A549 (cell line): ENCODE measurements at regions not wholly inside any gene's neighbourhood (a gene's known extent, or its start where the extent isn't known, plus 50 kb on each side); places are given as distances from the start of the nearest gene placed in this dataset.

Source experiments
- ATAC-seq, 2 experiments: fragments of 200-7000 bp in 1 of 2; fragments of >200 bp in 1 of 2; cut with Nextera tagmentation in 1 of 2; cut with Tn5 transposase in 1 of 2; 3 replicates each; pipeline versions ENCODE4 v1.8.0 to v1.9.1; 2018 to 2020; ENCODE audit warnings: mild to moderate bottlenecking in 1 of 2, moderate library complexity in 1 of 2
- CTCF ChIA-PET: fragments of 300-600 bp; sonication (Branson Sonifier 250); formaldehyde crosslinking; extraction: SDS; loops from one replicate; lab custom pipeline; 2021; ENCODE audit warnings: antibody characterized with exemption, inconsistent platforms; lab: Yijun Ruan, JAX
- POLR2A ChIA-PET: fragments of 350-600 bp; formaldehyde crosslinking; extraction: SDS; loops from one replicate; lab custom pipeline; 2021; ENCODE audit warnings: antibody characterized with exemption, inconsistent platforms; lab: Yijun Ruan, JAX
- DNase-seq, 2 experiments: peaks; one replicate each; pipeline versions ENCODE4 v3.0.0 to v3.0.0-alpha.2; 2011 to 2016; ENCODE audit warnings: low read depth in 1 of 2, low spot score in 1 of 2
- FAIRE-seq: peaks from 2 replicates; lab custom pipeline; 2011; peaks lifted over from hg19 to GRCh38; lab: Jason Lieb, UNC
- H3K27ac ChIP-seq, 2 experiments: fragments of >200 bp; sonication (Bioruptor Twin); formaldehyde crosslinking; 3 replicates each; pipeline ENCODE4 v1.5.1; 2016 to 2017
- H3K4me1 ChIP-seq: fragments of >200 bp; sonication (Bioruptor Twin); formaldehyde crosslinking; 3 replicates; pipeline ENCODE4 v1.6.1; 2016
- H3K4me2 ChIP-seq: fragments of >200 bp; sonication (Bioruptor Twin); formaldehyde crosslinking; 3 replicates; pipeline ENCODE4 v1.6.1; 2016
- H3K4me3 ChIP-seq: fragments of >200 bp; sonication (Bioruptor Twin); formaldehyde crosslinking; 3 replicates; pipeline ENCODE4 v1.5.1; 2016
- H3K9me3 ChIP-seq: fragments of >200 bp; sonication (Bioruptor Twin); formaldehyde crosslinking; 3 replicates; pipeline ENCODE4 v1.6.1; 2016
- CBX2 ChIP-seq: fragments of 200-600 bp; sonication (generic); IDR thresholded peaks from 2 replicates; pipeline ENCODE4 v1.6.1; 2016; ENCODE audit warnings: low read depth, mild to moderate bottlenecking, borderline replicate concordance
- CEBPB ChIP-seq, 2 experiments: fragments of >200 bp in 1 of 2; sonication (Bioruptor Twin) in 1 of 2; formaldehyde crosslinking in 1 of 2; IDR thresholded peaks; 2 replicates each; pipeline ENCODE4 v1.6.1; 2012 to 2016
- CHD2 ChIP-seq: fragments of 150-350 bp; IDR thresholded peaks from 2 replicates; pipeline ENCODE4 v1.6.1; 2014; ENCODE audit warnings: low read length; ENCODE audit not compliant: partially characterized antibody
- E2F6 ChIP-seq: IDR thresholded peaks from 2 replicates; pipeline ENCODE4 v1.6.1; 2012; ENCODE audit warnings: low read depth, borderline replicate concordance
- EHMT2 ChIP-seq: fragments of 200-600 bp; sonication (generic); IDR thresholded peaks from 2 replicates; pipeline ENCODE4 v1.6.1; 2016; ENCODE audit warnings: antibody characterized with exemption, low read depth, mild to moderate bottlenecking, moderate library complexity
- ELK1 ChIP-seq: fragments of 150-350 bp; IDR thresholded peaks from 2 replicates; pipeline ENCODE4 v1.6.1; 2014; ENCODE audit warnings: low read depth, mild to moderate bottlenecking, low read length
- EP300 ChIP-seq, 2 experiments: fragments of >200 bp; sonication (Bioruptor Twin); formaldehyde crosslinking; IDR thresholded peaks; 2 replicates in 1 of 2; 3 replicates in 1 of 2; pipeline ENCODE4 v1.6.1; 2016 to 2017
- ESRRA ChIP-seq: fragments of 150-350 bp; IDR thresholded peaks from 2 replicates; pipeline ENCODE4 v1.6.1; 2014; ENCODE audit warnings: mild to moderate bottlenecking, low read length, borderline replicate concordance
- FOSB ChIP-seq: fragments of 250-450 bp; sonication (Bioruptor Pico); IDR thresholded peaks from 2 replicates; pipeline ENCODE4 v1.5.0; 2020; ENCODE audit warnings: mild to moderate bottlenecking, moderate library complexity
- FOSL2 ChIP-seq, 2 experiments: fragments of 450-650 bp in 1 of 2; fragments of >200 bp in 1 of 2; sonication (Bioruptor Twin) in 1 of 2; formaldehyde crosslinking; IDR thresholded peaks; 2 replicates each; pipeline versions ENCODE4 v1.5.0 to v1.6.1; 2016 to 2020; ENCODE audit warnings: mild to moderate bottlenecking in 1 of 2, moderate library complexity in 1 of 2
- HDAC2 ChIP-seq: fragments of 200-600 bp; sonication (generic); IDR thresholded peaks from 2 replicates; pipeline ENCODE4 v1.6.1; 2016
- HOXA7 ChIP-seq: fragments of 250-450 bp; sonication (Bioruptor Pico); IDR thresholded peaks from 2 replicates; pipeline ENCODE4 v1.5.0; 2020; ENCODE audit warnings: mild to moderate bottlenecking, moderate library complexity
- HOXB5 ChIP-seq: fragments of 250-450 bp; sonication (Bioruptor Pico); IDR thresholded peaks from 2 replicates; pipeline ENCODE4 v1.5.0; 2020; ENCODE audit warnings: mild to moderate bottlenecking, moderate library complexity
- JUNB ChIP-seq: fragments of >200 bp; sonication (Bioruptor Twin); formaldehyde crosslinking; IDR thresholded peaks from 2 replicates; pipeline ENCODE4 v1.6.1; 2016
- MAFK ChIP-seq: fragments of 450-650 bp; IDR thresholded peaks from 2 replicates; pipeline ENCODE4 v1.6.1; 2014; ENCODE audit not compliant: partially characterized antibody
- NR3C1 ChIP-seq: fragments of >200 bp; sonication (Bioruptor Twin); formaldehyde crosslinking; IDR thresholded peaks from 3 replicates; pipeline ENCODE4 v1.6.1; 2017
- PHF8 ChIP-seq: fragments of 200-600 bp; sonication (generic); IDR thresholded peaks from 2 replicates; pipeline ENCODE4 v1.6.1; 2016; ENCODE audit warnings: low read depth, mild to moderate bottlenecking, antibody characterized with exemption, moderate library complexity, borderline replicate concordance
- POLR2AphosphoS2 ChIP-seq: conservative IDR thresholded peaks from 2 replicates; pipeline ENCODE4 v1.6.1; 2012; ENCODE audit warnings: low read length, improper control_type of control experiment, inconsistent platforms
- RCOR1 ChIP-seq: fragments of 150-350 bp; IDR thresholded peaks from 2 replicates; pipeline ENCODE4 v1.6.1; 2014; ENCODE audit warnings: antibody characterized with exemption, low read length, low read depth
- SREBF2 ChIP-seq: fragments of 450-650 bp; IDR thresholded peaks from 2 replicates; pipeline ENCODE4 v1.6.1; 2014; ENCODE audit warnings: mild to moderate bottlenecking, moderate library complexity
- TP53 ChIP-seq: fragments of 250-450 bp; sonication (Bioruptor Pico); IDR thresholded peaks from 2 replicates; pipeline ENCODE4 v1.5.0; 2021; ENCODE audit warnings: mild to moderate bottlenecking, moderate library complexity
- ZC3H11A ChIP-seq: fragments of 450-650 bp; IDR thresholded peaks from 2 replicates; pipeline ENCODE4 v1.6.1; 2014; ENCODE audit warnings: antibody characterized with exemption, mild to moderate bottlenecking
- ZFP36 ChIP-seq: fragments of 450-650 bp; IDR thresholded peaks from 2 replicates; pipeline ENCODE4 v1.6.1; 2014; ENCODE audit warnings: borderline replicate concordance; ENCODE audit not compliant: partially characterized antibody
- ZSCAN20 ChIP-seq: fragments of 250-450 bp; sonication (Bioruptor Pico); IDR thresholded peaks from 2 replicates; pipeline ENCODE4 v1.8.0; 2022; ENCODE audit warnings: mild to moderate bottlenecking, moderate library complexity
- WGBS: methylation state at CpG from one replicate; pipeline ENCODE4 v1.1.6; 2017; ENCODE audit errors: missing lambda C conversion rate; 5-methylcytosine and 5-hydroxymethylcytosine counted together
- TF ChIP-seq, protein P1 (sequence below): fragments of >200 bp; sonication (Bioruptor Twin); formaldehyde crosslinking; IDR thresholded peaks from 3 replicates; pipeline ENCODE4 v1.6.1; 2016
- TF ChIP-seq, protein P2 (sequence below): IDR thresholded peaks from 2 replicates; pipeline ENCODE4 v1.6.1; 2012
- TF ChIP-seq, protein P3 (sequence below): fragments of 250-450 bp; sonication (Bioruptor Pico); IDR thresholded peaks from 2 replicates; pipeline ENCODE4 v1.5.0; 2020; ENCODE audit warnings: low read depth, mild to moderate bottlenecking, moderate library complexity

GRCh38 chr11:122062763-122063162 is 53.3 kb downstream of the BLID start:
- no peak for FAIRE-seq
- ChIA-PET POLR2A (no interaction called here), CTCF (interaction anchor here (1.1 kb wide), 1 partner anchor 38 kb away, joined by 3 read pairs; no protein-coding TSS in a partner anchor)
- Histone ChIP-seq H3K4me2 (no peak overlapping the region), H3K4me1 (no peaks in the 10 kb centered on the region), H3K4me3 (no peak overlapping the region), H3K9me3 (peaks cover 16% of the 10 kb centered on the region; the same call in 2 of the 3 replicates), H3K27ac (no peak overlapping the region)
- no peak for DNase-seq
- ATAC-seq: no peak
- WGBS: 64% methylated on average over 4 of the region's 4 CpGs
- TF ChIP-seq NR3C1: no peak
- TF ChIP-seq, protein P1, sequence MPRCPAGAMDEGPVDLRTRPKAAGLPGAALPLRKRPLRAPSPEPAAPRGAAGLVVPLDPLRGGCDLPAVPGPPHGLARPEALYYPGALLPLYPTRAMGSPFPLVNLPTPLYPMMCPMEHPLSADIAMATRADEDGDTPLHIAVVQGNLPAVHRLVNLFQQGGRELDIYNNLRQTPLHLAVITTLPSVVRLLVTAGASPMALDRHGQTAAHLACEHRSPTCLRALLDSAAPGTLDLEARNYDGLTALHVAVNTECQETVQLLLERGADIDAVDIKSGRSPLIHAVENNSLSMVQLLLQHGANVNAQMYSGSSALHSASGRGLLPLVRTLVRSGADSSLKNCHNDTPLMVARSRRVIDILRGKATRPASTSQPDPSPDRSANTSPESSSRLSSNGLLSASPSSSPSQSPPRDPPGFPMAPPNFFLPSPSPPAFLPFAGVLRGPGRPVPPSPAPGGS: no peak
- TF ChIP-seq ELK1: no peak

DNA sequence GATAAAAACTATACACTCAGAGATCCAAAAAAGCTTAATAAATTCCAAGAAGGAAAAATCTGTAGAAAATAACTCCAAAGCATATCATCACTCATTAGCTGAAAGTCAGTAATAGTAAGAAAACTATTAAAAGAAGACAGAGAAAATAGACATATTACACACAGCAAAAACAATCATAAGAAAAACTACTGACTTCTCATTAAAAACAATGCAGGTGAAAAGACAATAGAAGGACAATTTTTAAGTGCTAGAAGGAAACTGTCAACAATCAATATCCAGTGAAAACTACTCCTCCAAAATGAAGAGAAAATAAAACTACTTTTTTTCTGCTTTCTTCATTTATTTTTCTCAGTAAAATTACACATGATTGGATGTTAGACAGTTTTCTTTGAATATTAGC is 56.5 kb downstream of the BLID start:
- no peak overlapping the region for H3K4me2 ChIP-seq
- no peak overlapping the region for H3K4me3 ChIP-seq
- TF ChIP-seq CHD2 (no peak), RCOR1 (no peak), E2F6 (no peak), CBX2 (no peak), EP300 (IDR thresholded peaks at IDR 0.05) (no peak), HOXA7 (no peak), CEBPB (IDR thresholded peaks at IDR 0.05) (no peak), PHF8 (no peak), TP53 (CRISPR knock-in tag) (no peak), ESRRA (no peak), ZC3H11A (no peak)
- TF ChIP-seq, protein P2, sequence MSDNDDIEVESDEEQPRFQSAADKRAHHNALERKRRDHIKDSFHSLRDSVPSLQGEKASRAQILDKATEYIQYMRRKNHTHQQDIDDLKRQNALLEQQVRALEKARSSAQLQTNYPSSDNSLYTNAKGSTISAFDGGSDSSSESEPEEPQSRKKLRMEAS: no peak
- peaks cover 16% of the 10 kb centered on the region; the same call in 2 of the 3 replicates for H3K9me3 ChIP-seq
- ChIA-PET POLR2A (no interaction called here), CTCF (no interaction called here)
- no peak overlapping the region for H3K27ac ChIP-seq
- no peak for DNase-seq
- no peak for ATAC-seq
- H3K4me1 ChIP-seq: no peaks in the 10 kb centered on the region
- no peak for FAIRE-seq

GRCh38 chr11:122050021-122050690 is 65.9 kb downstream of the BLID start:
- TF ChIP-seq CEBPB (IDR thresholded peaks at IDR 0.05) (no peak), TP53 (CRISPR knock-in tag) (no peak), EP300 (IDR thresholded peaks at IDR 0.05) (no peak), ZC3H11A (no peak)
- no peak overlapping the region for H3K4me3 ChIP-seq
- no peak for DNase-seq
- H3K4me1 ChIP-seq: no peaks in the 10 kb centered on the region
- H3K9me3 ChIP-seq: peaks cover 6% of the 10 kb centered on the region; the same call in 2 of the 3 replicates
- FAIRE-seq: no peak
- POLR2A ChIA-PET: no interaction called here
- H3K4me2 ChIP-seq: no peak overlapping the region
- ATAC-seq: no peak
- CTCF ChIA-PET: no interaction called here
- WGBS: 51% methylated on average over 2 of the region's 2 CpGs
- H3K27ac ChIP-seq: no peak overlapping the region

GRCh38 chr11:122048401-122048800 is 67.6 kb downstream of the BLID start:
- H3K9me3 ChIP-seq: peaks cover 6% of the 10 kb centered on the region; the same call in 2 of the 3 replicates
- ChIA-PET POLR2A (no interaction called here), CTCF (no interaction called here)
- FAIRE-seq (no peak), ATAC-seq (no peak), DNase-seq (no peak)
- H3K4me2 ChIP-seq: no peak overlapping the region
- H3K4me1 ChIP-seq: no peaks in the 10 kb centered on the region
- H3K27ac ChIP-seq: no peak overlapping the region
- no peak overlapping the region for H3K4me3 ChIP-seq
- no peak for TF ChIP-seq POLR2AphosphoS2
- no peak for TF ChIP-seq HDAC2
- no peak for TF ChIP-seq EHMT2
- TF ChIP-seq JUNB: no peak
- TF ChIP-seq SREBF2: no peak
- TF ChIP-seq, protein P3, sequence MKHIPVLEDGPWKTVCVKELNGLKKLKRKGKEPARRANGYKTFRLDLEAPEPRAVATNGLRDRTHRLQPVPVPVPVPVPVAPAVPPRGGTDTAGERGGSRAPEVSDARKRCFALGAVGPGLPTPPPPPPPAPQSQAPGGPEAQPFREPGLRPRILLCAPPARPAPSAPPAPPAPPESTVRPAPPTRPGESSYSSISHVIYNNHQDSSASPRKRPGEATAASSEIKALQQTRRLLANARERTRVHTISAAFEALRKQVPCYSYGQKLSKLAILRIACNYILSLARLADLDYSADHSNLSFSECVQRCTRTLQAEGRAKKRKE (CRISPR knock-in tag): no peak
- no peak for TF ChIP-seq ZSCAN20 (CRISPR knock-in tag)
- TF ChIP-seq FOSB (CRISPR knock-in tag): no peak
- no peak for TF ChIP-seq E2F6
- TF ChIP-seq FOSL2 (IDR thresholded peaks at IDR 0.05): no peak
- TF ChIP-seq FOSL2 (CRISPR knock-in tag; IDR thresholded peaks at IDR 0.05): no peak
- TF ChIP-seq ZFP36: no peak
- no peak for TF ChIP-seq HOXB5
- TF ChIP-seq EP300 (IDR thresholded peaks at IDR 0.05): no peak
- TF ChIP-seq MAFK: no peak
- no peak for TF ChIP-seq TP53 (CRISPR knock-in tag)
- TF ChIP-seq RCOR1: no peak
- WGBS: 43% methylated on average over 3 of the region's 3 CpGs
